ENCODE measurements at regions not wholly inside any gene's neighbourhood (a gene's known extent, or its start where the extent isn't known, plus 50 kb on each side); places are given as distances from the start of the nearest gene placed in this dataset.
"Not testable (repeated sequence)": the region's sequence is repeated elsewhere in the genome, so short reads cannot be mapped to it uniquely, and the experiment has no call there.

GRCh38 chr6:115203381-115203780, 857.3 kb downstream of the FRK start:
- peak; percentile 33 for DNase-seq

DNA sequence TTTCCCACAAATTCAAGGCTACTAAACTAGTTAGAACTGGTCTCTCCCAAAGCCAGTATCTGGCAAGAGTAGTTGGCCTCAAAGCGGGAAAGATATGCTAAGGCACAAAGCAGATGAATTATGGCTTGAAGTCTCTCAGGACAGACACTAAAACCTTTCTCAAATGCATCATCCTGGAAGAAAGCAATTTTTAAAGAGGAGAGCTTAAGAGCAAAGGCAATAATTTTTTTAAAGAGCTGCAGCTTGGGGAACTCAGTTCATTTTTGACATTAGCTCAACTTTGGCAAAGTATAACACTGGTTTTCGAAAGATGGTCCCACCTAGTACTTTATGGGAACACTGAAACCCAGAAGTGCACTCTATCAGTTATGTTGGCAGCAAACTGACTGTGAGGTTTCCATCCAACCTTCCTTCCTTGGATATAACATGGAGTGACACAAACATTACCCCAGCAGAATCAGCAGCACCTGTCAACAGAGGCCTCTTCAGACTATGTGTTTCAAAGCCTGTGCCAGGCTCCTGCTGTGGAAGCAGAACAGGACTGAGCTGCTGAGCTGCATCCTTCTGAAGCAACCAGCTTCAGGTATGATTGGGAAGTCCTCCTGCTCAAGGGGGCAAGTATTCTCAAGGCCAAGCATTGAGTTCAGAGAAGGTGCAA, 852.3 kb upstream of the HS3ST5 start:
- peak; percentile 25 for DNase-seq

DNA sequence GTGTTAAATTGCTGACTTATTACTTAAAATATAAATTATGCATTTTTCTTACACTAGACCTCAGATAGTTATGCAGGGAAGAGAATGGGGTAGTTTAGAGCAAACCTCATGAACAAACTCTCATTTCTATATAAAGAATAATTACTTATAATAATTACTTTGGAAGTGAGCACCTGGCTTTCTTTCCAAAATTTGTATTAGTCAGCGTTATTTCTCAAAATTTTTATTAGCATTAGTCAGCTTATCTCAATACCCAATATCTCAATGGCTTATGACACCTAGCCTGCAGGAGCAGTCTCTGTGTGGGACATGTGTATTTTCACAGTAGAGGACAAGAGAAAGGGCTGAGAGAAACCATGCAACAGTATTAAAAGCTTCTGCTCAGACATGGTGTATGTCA, 849.2 kb upstream of the HS3ST5 start:
- DNase-seq: no peak

GRCh38 chr6:115190534-115190933, 847.7 kb upstream of the HS3ST5 start:
- DNase-seq: no peak

GRCh38 chr6:115175456-115175855, 832.6 kb upstream of the HS3ST5 start:
- not testable (repeated sequence) for DNase-seq

DNA sequence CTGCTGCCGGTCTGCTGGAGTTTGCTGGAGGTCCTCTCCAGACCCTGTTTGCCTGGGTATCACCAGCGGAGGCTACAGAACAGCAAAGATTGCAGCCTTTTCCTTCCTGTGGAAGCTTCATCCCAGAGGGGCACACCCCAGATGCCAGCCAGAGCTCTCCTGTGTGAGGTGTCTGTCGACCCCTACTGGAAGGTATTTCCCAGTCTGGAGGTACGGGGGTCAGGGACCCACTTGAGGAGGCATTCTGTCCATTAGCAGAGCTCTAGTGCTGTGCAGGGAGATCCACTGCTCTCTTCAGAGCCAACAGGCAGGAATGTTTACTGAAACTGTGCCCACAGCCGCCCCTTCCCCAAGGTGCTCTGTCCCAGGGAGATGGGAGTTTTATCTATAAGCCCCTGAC, 823.1 kb upstream of the HS3ST5 start:
- DNase-seq: not testable (repeated sequence)

DNA sequence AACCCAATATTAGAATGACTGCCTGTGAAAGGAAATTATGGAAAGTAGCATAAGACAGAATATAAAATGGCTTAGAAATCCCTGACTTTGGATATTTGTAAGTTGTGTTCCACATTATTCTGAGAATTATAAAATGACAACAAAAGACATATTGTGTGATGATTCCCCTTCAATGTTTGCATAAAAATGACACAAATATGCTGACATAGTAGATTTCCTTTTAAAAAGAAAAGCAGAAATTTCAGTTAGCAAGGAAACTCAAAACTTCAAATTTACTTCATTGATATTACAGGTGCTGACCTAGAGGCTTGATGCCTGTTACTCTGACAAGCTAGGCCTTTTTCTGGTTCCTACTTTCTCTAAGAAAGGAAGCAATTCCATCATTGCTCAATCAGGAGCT, 816.9 kb upstream of the HS3ST5 start:
- DNase-seq: no peak

GRCh38 chr6:115137910-115138309, 795.1 kb upstream of the HS3ST5 start:
- no peak for DNase-seq

- DNase-seq: no peak
Observed at GRCh38 chr6:115133790-115134189, 791.0 kb upstream of the HS3ST5 start.

- DNase-seq: no peak
Observed at GRCh38 chr6:115131709-115132490, 789.1 kb upstream of the HS3ST5 start.

DNA sequence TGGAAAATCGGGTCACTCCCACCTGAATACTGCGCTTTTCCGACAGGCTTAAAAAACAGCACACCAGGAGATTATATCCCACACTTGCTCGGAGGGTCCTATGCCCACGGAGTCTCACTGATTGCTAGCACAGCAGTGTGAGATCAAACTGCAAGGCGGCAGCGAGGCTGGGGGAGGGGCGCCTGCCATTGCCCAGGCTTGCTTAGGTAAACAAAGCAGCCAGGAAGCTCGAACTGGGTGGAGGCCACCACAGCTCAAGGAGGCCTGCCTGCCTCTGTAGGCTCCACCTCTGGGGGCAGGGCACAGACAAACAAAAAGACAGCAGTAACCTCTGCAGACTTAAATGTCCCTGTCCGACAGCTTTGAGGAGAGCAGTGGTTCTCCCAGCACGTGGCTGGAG, 778.7 kb upstream of the HS3ST5 start:
- not testable (repeated sequence) for DNase-seq

GRCh38 chr6:115120391-115120790, 777.6 kb upstream of the HS3ST5 start:
- DNase-seq: no peak

- DNase-seq: no peak
Observed at GRCh38 chr6:115091461-115091860, 748.6 kb upstream of the HS3ST5 start.

- DNase-seq: no peak
Observed at GRCh38 chr6:115078555-115078954, 735.7 kb upstream of the HS3ST5 start.

DNA sequence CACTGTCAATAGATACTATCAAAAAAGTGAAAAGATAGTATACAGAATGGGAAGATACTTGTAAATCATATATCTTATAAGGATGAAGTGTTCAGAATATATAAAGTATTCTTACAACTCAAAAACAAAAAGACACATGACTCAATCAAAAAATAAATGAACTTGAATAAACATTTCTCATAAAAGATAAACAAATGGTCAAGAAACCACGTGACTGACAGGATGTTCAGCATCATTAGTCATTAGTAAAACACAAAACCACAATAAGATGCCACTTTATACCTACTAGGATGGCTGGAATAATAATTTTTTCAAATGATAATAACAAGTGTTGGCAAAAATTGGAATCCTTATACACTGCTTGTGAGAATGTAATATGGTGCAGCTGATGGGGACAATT, 729.1 kb upstream of the HS3ST5 start:
- DNase-seq: no peak

DNA sequence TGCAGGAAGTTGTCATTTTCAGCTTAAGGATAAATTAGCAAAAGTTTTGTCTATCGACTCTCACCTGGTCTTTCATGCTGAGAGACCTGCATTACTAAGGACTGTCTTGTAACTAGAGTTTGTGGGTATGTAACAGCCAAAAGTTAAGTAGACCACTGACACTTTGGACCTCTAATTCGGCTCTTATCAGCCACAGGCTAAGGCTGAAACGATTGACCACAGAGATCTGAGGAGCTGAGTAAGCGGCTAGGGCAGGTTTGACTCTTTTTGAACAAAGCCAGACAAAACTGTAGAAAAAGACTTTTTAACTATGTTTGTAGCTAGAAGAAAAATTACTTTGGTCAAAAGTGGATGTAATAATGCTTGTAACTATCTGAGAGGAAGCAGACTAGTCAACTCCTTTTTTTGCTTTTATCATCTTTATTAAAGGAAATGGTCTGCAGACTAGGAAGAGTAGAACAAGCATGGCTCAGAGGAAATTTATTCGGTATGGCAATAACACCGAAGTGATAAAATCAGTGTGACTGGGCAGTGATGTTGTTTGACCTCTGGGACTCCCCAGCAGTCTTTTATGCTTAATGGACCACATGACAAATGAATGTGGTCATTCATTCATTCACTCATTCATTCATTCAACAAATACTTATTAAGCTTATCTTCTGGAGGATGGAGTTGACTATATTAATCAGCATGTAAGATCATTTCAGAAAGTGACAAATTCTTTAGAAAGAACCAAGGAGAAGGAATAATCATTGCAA, 725.0 kb upstream of the HS3ST5 start:
- DNase-seq: no peak

- DNase-seq: no peak
Observed at GRCh38 chr6:115064680-115065079, 721.9 kb upstream of the HS3ST5 start.

- DNase-seq: no peak
Observed at GRCh38 chr6:115060581-115060980, 717.8 kb upstream of the HS3ST5 start.

- DNase-seq: no peak
Observed at GRCh38 chr6:115058414-115059211, 715.8 kb upstream of the HS3ST5 start.

DNA sequence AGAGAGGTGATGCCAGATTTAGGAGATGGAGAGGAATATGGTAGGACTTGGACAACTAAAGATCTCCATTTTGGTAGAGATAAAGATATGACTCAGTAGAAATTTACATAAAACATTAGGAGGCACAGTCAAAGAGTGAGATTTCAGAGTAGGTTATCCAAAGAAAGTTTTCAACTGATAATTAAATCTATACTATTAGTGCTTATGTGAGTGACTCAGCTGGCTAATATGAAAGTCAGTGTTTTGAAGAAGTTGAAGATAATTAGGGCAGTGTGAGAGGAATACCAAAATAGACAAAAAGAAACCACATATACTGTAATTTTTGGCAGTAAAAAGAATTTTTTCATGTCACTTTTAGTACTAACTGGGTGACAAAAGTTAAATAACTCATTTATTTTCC, 712.8 kb upstream of the HS3ST5 start:
- no peak for DNase-seq

DNA sequence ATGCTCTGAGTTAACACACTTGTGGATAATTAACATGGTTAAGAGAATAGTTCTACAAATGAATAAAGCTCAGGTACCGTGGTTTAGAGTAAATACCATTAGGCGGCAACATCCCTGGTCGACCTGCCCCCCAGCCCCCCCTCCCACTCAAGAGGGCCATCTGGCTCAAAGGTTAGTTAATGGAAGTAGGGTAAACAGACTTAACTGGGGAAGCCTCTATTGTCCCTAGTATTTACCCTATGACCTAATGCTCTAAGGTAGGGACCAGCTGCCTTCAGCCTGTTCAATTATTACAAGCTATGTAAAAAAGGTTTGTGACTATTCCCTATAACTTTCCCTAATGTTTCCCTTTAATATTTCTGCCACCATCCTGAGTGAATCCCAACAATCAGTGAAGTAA, 711.4 kb upstream of the HS3ST5 start:
- DNase-seq: not testable (repeated sequence)

DNA sequence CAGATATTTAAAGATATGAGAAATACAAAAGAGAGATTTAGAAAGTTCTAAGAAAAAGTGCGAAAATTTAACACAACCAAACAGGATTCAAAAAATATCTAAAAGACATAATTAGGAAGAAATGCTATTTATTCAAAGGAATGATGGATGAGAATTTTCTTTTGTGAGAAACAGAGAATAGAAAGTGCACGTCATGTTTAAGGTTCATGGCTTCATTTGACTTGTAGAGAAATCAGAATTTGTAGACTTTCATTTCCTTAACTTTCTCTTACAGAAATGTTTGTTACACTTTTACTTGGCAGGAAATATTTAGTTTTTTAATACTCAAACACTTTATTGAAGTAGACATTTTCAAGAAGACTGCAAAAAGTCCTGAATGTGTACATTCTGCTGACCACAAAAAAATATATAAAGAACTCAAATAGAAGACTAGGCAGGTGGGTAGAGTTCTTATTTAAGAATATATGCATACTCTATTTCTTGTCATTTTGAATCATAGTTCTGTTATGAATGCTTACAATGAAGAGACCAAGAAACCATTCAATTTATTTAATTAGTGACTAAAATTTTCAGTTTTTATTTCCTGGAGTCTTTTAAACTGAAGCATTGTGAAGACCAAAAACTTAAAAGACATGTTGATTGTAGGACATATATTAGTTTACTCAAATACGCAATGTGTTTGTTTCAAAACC, 710.5 kb upstream of the HS3ST5 start:
- DNase-seq: no peak
